ENCODE measurements at regions not wholly inside any gene's neighbourhood (a gene's known extent, or its start where the extent isn't known, plus 50 kb on each side); places are given as distances from the start of the nearest gene placed in this dataset.

GRCh38 chr13:106107061-106107460, 428.4 kb downstream of the EFNB2 start:
- TF ChIP-seq POLR2A (IDR thresholded peaks at IDR 0.05; ENCODE audit: low read depth, low read length) (no peak), CTCF (conservative IDR thresholded peaks at IDR 0.05; ENCODE audit: low read depth, low read length) (no peak), RCOR1 (IDR thresholded peaks at IDR 0.05; ENCODE audit: insufficient replicate concordance, low read length) (no peak), USF2 (IDR thresholded peaks at IDR 0.05; ENCODE audit: low read depth, low read length) (no peak), CEBPB (IDR thresholded peaks at IDR 0.05; ENCODE audit: low read depth, low read length) (no peak), BHLHE40 (IDR thresholded peaks at IDR 0.05; ENCODE audit: low read depth, low read length) (no peak), RAD21 (IDR thresholded peaks at IDR 0.05; ENCODE audit: low read length) (no peak), SMC3 (IDR thresholded peaks at IDR 0.05; ENCODE audit: low read depth, low read length) (no peak), CHD1 (IDR thresholded peaks at IDR 0.05; ENCODE audit: low read depth, low read length) (no peak), MXI1 (IDR thresholded peaks at IDR 0.05; ENCODE audit: borderline replicate concordance, low read depth, low read length) (no peak), ELK1 (IDR thresholded peaks at IDR 0.05; ENCODE audit: borderline replicate concordance, low read depth, low read length) (no peak), RFX5 (IDR thresholded peaks at IDR 0.05; ENCODE audit: low read depth, low read length) (no peak), FOS (IDR thresholded peaks at IDR 0.05; ENCODE audit: low read depth, low read length) (no peak)

All from IMR-90 (cell line).